ENCODE measurements at regions not wholly inside any gene's neighbourhood (a gene's known extent, or its start where the extent isn't known, plus 50 kb on each side); places are given as distances from the start of the nearest gene placed in this dataset.

DNA sequence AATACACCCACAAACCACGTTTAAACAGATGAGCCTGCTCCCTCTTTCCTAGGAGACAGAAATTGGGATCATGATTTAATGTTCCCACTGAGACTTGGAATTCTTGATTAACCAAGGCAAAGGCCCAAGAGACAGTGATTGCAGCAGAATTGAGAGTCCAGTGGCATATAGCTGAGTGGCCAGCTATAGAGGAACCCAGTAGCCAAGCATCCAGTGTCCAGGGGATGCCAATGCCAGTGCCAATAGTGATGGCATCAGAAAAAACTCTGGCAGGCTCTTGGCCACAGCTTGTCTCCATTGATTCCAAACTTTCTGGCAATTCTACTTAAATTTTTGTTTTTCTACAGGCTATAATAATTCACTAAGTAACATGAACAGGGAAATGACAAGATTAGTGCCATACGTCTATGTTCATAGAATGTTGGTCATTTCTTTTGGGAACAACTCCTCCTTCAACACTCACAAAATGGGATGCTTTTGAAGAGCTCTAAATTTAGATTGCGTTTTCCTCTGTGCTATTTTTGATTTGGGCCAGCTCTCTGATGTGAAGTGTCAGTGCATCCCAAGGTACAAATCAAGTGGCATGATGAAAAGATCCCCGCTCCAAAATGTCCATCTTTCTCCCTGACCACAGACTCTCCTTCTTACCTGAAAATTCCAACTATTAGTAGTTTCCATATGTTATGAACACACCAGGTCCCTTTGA, 83.1 kb upstream of the A1CF start:
- TF ChIP-seq, protein P1, sequence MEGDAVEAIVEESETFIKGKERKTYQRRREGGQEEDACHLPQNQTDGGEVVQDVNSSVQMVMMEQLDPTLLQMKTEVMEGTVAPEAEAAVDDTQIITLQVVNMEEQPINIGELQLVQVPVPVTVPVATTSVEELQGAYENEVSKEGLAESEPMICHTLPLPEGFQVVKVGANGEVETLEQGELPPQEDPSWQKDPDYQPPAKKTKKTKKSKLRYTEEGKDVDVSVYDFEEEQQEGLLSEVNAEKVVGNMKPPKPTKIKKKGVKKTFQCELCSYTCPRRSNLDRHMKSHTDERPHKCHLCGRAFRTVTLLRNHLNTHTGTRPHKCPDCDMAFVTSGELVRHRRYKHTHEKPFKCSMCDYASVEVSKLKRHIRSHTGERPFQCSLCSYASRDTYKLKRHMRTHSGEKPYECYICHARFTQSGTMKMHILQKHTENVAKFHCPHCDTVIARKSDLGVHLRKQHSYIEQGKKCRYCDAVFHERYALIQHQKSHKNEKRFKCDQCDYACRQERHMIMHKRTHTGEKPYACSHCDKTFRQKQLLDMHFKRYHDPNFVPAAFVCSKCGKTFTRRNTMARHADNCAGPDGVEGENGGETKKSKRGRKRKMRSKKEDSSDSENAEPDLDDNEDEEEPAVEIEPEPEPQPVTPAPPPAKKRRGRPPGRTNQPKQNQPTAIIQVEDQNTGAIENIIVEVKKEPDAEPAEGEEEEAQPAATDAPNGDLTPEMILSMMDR (IDR thresholded peaks at IDR 0.05) = no peak

DNA sequence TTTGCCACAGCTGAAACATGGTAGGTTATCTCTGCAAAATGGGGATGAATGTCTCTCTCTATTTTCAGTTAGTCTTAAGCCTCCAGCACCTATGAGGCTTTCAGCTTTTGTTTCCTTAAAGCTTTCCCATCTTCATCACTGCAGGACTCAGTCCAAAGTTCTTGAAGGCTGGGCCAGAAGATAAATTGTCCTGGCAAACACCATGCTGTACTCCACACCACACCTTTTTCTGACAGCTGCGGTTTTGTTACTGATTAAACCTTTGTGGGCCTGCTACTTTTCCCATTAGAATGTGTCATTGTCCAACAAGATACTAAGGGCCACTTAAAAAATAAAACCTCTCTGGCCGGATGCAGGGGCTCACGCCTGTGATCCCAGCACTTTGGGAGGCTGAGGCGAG, 87.2 kb upstream of the A1CF start:
- TF ChIP-seq, protein P1 (IDR thresholded peaks at IDR 0.05) = no peak

DNA sequence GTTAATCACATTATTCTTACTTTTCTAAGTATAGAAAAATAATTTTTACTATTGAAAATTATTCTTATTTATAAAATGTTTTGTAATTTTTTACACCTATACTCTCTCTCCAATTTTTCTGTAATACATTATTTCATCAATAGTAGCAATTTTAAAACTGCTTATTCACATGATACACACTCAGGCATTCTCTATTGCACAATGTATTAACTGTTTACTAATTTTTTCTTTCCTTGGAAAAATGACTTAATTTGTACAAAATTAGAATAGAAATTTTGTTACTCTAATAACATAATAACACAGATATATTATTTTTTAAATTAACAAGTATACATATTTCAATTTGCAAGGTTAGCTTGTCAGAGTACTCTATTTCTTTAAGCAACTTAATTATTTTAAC, 92.9 kb upstream of the PRKG1 start:
- TF ChIP-seq, protein P1 (IDR thresholded peaks at IDR 0.05) = no peak

DNA sequence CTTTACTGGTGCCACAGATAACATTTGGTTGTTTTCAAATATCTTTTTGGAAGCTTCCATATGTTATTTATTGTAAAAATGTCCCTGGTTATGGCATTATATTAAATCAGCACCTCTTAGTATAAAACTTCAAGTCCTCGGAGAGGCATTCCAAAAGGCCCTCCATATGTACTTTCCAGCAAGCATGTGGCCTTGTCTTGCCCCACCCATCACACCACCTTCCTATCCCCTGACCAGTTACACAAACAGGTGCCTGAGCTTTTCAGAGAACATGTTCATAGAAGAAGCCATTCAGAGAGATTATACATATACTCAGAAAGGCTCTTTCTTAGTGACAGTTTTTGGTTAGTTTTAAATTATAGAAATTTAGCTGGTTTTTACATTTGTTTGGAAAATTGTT, 92.4 kb upstream of the PRKG1 start:
- TF ChIP-seq, protein P1 (IDR thresholded peaks at IDR 0.05) = no peak

DNA sequence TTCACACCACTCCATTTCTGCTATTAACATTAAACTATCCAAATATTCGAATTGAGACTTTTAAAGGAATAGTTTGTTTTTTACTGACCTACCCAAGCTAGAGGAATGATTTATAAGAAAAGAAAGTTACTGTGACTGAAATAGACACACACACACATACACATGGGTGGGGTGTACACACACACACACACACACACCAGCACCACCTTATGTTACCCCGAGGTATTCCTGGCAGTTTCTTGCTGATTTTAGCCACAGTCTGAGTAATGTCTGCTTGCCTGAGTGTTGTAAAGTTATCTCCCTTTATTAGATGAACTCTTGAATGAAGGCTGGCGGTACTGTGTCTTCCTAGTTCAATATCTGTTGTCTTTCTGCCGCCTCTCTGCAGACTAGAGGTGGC, 91.3 kb upstream of the PRKG1 start:
- TF ChIP-seq, protein P1 (IDR thresholded peaks at IDR 0.05) = no peak

DNA sequence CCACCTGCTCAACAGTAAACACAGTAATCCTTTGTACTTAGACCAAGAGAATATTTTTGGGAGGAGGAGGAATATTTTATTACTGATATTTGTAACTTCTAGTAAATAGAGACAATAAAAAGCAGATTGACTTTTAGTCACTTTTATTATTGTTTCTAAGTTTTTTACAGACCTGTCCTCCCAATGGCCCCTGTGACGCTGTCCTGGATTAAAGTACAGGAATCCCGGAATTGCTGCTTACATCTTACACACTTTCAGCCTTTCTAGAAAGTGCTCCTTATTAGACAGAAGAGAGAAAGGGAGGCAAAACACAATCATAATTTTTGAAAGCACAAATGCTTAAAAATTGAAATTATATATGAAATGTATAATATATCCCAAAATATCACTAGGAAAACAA, 86.4 kb upstream of the PRKG1 start:
- TF ChIP-seq, protein P1 (IDR thresholded peaks at IDR 0.05) = no peak

DNA sequence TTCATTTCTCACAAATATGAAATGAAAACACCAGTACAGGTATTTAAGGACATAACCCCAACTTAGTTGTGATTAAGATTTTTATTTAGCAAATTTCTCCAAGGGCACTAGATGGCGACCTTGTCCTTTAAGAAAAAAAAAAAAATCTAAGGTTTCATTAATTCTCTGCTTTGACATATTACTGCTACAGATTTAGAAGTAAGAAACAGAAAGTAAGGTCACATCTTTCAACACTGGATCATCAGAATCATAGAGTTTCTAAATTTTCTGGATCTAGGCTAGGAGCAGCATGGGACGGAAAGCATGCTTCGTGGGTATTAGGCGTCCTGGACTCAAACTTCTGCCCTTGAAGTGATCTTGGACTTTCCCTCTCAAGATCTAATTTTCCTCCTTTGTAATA, 85.5 kb upstream of the PRKG1 start:
- TF ChIP-seq, protein P1 (IDR thresholded peaks at IDR 0.05) = peak; percentile 65

Data from LNCAP (cell line).